ENCODE measurements at regions not wholly inside any gene's neighbourhood (a gene's known extent, or its start where the extent isn't known, plus 50 kb on each side); places are given as distances from the start of the nearest gene placed in this dataset.

- TF ChIP-seq CTCF (IDR thresholded peaks at IDR 0.05) = no peak
- Histone ChIP-seq H3K4me3 (no peak overlapping the region), H3K4me1 (ENCODE audit: low read depth) (no peaks in the 10 kb centered on the region), H3K36me3 (ENCODE audit: low read depth) (no peaks in the 10 kb centered on the region), H3K9me3 (peaks cover 20% of the 10 kb centered on the region)
- intact Hi-C loops (cut with DNase I, micrococcal nuclease) = no loop called here
- no peak for ATAC-seq
- DNase-seq = no peak
These were observed 1084.1 kb downstream of the TECRL start for GRCh38 chr4:63325140-63325539.

GRCh38 chr4:63316633-63317032, 1092.6 kb downstream of the TECRL start:
- DNase-seq (no peak), ATAC-seq (no peak)
- H3K4me3 ChIP-seq = no peak overlapping the region
- H3K36me3 ChIP-seq (ENCODE audit: low read depth) = no peaks in the 10 kb centered on the region
- intact Hi-C loops (cut with DNase I, micrococcal nuclease) = no loop called here
- TF ChIP-seq CTCF (IDR thresholded peaks at IDR 0.05) = no peak
- H3K9me3 ChIP-seq = no peaks in the 10 kb centered on the region
- H3K4me1 ChIP-seq (ENCODE audit: low read depth) = no peaks in the 10 kb centered on the region

GRCh38 chr4:63315651-63316050, 1093.6 kb downstream of the TECRL start:
- ATAC-seq = no peak
- TF ChIP-seq CTCF (IDR thresholded peaks at IDR 0.05) = no peak
- Histone ChIP-seq H3K36me3 (ENCODE audit: low read depth) (no peaks in the 10 kb centered on the region), H3K4me3 (no peak overlapping the region), H3K4me1 (ENCODE audit: low read depth) (no peaks in the 10 kb centered on the region), H3K9me3 (no peaks in the 10 kb centered on the region)
- no peak for DNase-seq
- intact Hi-C loops (cut with DNase I, micrococcal nuclease) = no loop called here

GRCh38 chr4:63308697-63309096, 1100.6 kb downstream of the TECRL start:
- no peak for DNase-seq
- intact Hi-C loops (cut with DNase I, micrococcal nuclease) = no loop called here

GRCh38 chr4:63302792-63303191, 1106.5 kb downstream of the TECRL start:
- H3K9me3 ChIP-seq = peaks cover 10% of the 10 kb centered on the region
- DNase-seq = no peak
- ATAC-seq = no peak
- H3K4me1 ChIP-seq (ENCODE audit: low read depth) = no peaks in the 10 kb centered on the region
- H3K4me3 ChIP-seq = no peak overlapping the region
- no peak for TF ChIP-seq CTCF (IDR thresholded peaks at IDR 0.05)
- no peaks in the 10 kb centered on the region for H3K36me3 ChIP-seq (ENCODE audit: low read depth)
- intact Hi-C loops (cut with DNase I, micrococcal nuclease) = no loop called here

More at GRCh38 chr4:63308697-63309096, 1100.6 kb downstream of the TECRL start:
- Histone ChIP-seq H3K4me3 (no peak overlapping the region), H3K4me1 (ENCODE audit: low read depth) (no peaks in the 10 kb centered on the region), H3K9me3 (peaks cover 10% of the 10 kb centered on the region), H3K36me3 (ENCODE audit: low read depth) (no peaks in the 10 kb centered on the region)
- no peak for TF ChIP-seq CTCF (IDR thresholded peaks at IDR 0.05)
- no peak for ATAC-seq

GRCh38 chr4:63302078-63302477, 1107.2 kb downstream of the TECRL start:
- no peak for TF ChIP-seq CTCF (IDR thresholded peaks at IDR 0.05)
- Histone ChIP-seq H3K36me3 (ENCODE audit: low read depth) (no peaks in the 10 kb centered on the region), H3K4me3 (no peak overlapping the region), H3K4me1 (ENCODE audit: low read depth) (no peaks in the 10 kb centered on the region), H3K9me3 (peaks cover 10% of the 10 kb centered on the region)
- ATAC-seq (no peak), DNase-seq (no peak)
- intact Hi-C loops (cut with DNase I, micrococcal nuclease) = no loop called here
